Activated CD8-positive, alpha-beta T cell treated with anti-CD3 and anti-CD28 coated beads for 36 hours (primary cell): ENCODE measurements at regions not wholly inside any gene's neighbourhood (a gene's known extent, or its start where the extent isn't known, plus 50 kb on each side); places are given as distances from the start of the nearest gene placed in this dataset.

ENCODE experiments used
- ATAC-seq: fragments of 200-7000 bp; cut with Tn5 transposase; one replicate; pipeline ENCODE4 v1.10.0; 2021; ENCODE audit warnings: mild to moderate bottlenecking, moderate library complexity
- CTCF ChIA-PET: fragments of 350-600 bp; sonication (Branson Sonifier 250); formaldehyde crosslinking; loops from one replicate; lab custom pipeline; 2021; ENCODE audit warnings: antibody characterized with exemption; lab: Charles Lee
- POLR2A ChIA-PET: fragments of 350-600 bp; sonication (Branson Sonifier 250); formaldehyde crosslinking; loops from one replicate; lab custom pipeline; 2021; ENCODE audit warnings: antibody characterized with exemption; lab: Charles Lee
- DNase-seq: peaks from one replicate; pipeline ENCODE4 v3.0.0-alpha.2; 2020
- H3K27ac Mint-ChIP-seq: one replicate; pipeline ENCODE4 v1.8.0; 2021; ENCODE audit warnings: mild to moderate bottlenecking, mixed read lengths
- H3K27me3 Mint-ChIP-seq: one replicate; pipeline ENCODE4 v1.8.0; 2021; ENCODE audit warnings: mixed read lengths
- H3K36me3 Mint-ChIP-seq: one replicate; pipeline ENCODE4 v1.8.0; 2021; ENCODE audit warnings: low read depth, mixed read lengths
- H3K4me1 Mint-ChIP-seq: one replicate; pipeline ENCODE4 v1.8.0; 2021; ENCODE audit warnings: low read depth, mixed read lengths
- H3K4me3 Mint-ChIP-seq: one replicate; pipeline ENCODE4 v1.8.0; 2021; ENCODE audit warnings: mild to moderate bottlenecking, moderate library complexity, mixed read lengths
- H3K9me3 Mint-ChIP-seq: one replicate; pipeline ENCODE4 v1.8.0; 2021; ENCODE audit warnings: mixed read lengths
- CTCF ChIP-seq: fragments of 200-600 bp; IDR thresholded peaks from one replicate; pipeline ENCODE4 v1.8.0; 2022; ENCODE audit warnings: antibody characterized with exemption, mild to moderate bottlenecking
- intact Hi-C: fragments of 100-400 bp; cut with micrococcal nuclease; formaldehyde crosslinking; loops from one replicate; pipeline ENCODE4 v1.10.0; 2022

GRCh38 chr7:379456-380138 lies 89.6 kb downstream of the FOXL3 start:
- CTCF ChIA-PET: no interaction called here
- H3K27ac Mint-ChIP-seq: no peak overlapping the region
- H3K27me3 Mint-ChIP-seq: no peaks in the 10 kb centered on the region
- intact Hi-C loops: no loop called here
- ATAC-seq (no peak), DNase-seq (no peak)
- H3K4me3 Mint-ChIP-seq: no peak overlapping the region
- peaks cover 19% of the 10 kb centered on the region for H3K9me3 Mint-ChIP-seq
- H3K4me1 Mint-ChIP-seq: peaks cover 25% of the 10 kb centered on the region
- H3K36me3 Mint-ChIP-seq: peaks cover 15% of the 10 kb centered on the region
- POLR2A ChIA-PET: no interaction called here
- TF ChIP-seq CTCF: no peak

GRCh38 chr7:380139-380485 lies 90.1 kb downstream of the FOXL3 start:
- peaks cover 25% of the 10 kb centered on the region for H3K4me1 Mint-ChIP-seq
- H3K4me3 Mint-ChIP-seq: peak overlapping the region; percentile 3
- ChIA-PET POLR2A (interaction anchor here (0.8 to 2.7 kb wide), 2 partner anchors 20 to 28 kb away, joined by 3 to 10 read pairs; no protein-coding TSS in a partner anchor), CTCF (no interaction called here)
- H3K36me3 Mint-ChIP-seq: peaks cover 15% of the 10 kb centered on the region
- DNase-seq (no peak), ATAC-seq (no peak)
- no peaks in the 10 kb centered on the region for H3K27me3 Mint-ChIP-seq
- no peak overlapping the region for H3K27ac Mint-ChIP-seq
- intact Hi-C loops: no loop called here
- no peak for TF ChIP-seq CTCF
- H3K9me3 Mint-ChIP-seq: peaks cover 20% of the 10 kb centered on the region

- H3K4me3 Mint-ChIP-seq: no peak overlapping the region
- CTCF ChIA-PET: interaction anchor here (1.3 kb wide), 1 partner anchor 18 kb away, joined by 4 read pairs; no protein-coding TSS in a partner anchor
These were observed 90.8 kb downstream of the FOXL3 start for GRCh38 chr7:380711-381210.

GRCh38 chr7:381211-382042 lies 91.5 kb downstream of the FOXL3 start:
- no peak overlapping the region for H3K4me3 Mint-ChIP-seq
- intact Hi-C loops: no loop called here

More at GRCh38 chr7:380711-381210, 90.8 kb downstream of the FOXL3 start:
- intact Hi-C loops: no loop called here
- peaks cover 20% of the 10 kb centered on the region for H3K9me3 Mint-ChIP-seq
- H3K4me1 Mint-ChIP-seq: peaks cover 25% of the 10 kb centered on the region
- TF ChIP-seq CTCF: no peak
- H3K36me3 Mint-ChIP-seq: peaks cover 15% of the 10 kb centered on the region
- DNase-seq (no peak), ATAC-seq (no peak)
- POLR2A ChIA-PET: interaction anchor here (0.8 to 2.7 kb wide), 2 partner anchors 21 to 29 kb away, joined by 3 to 10 read pairs; no protein-coding TSS in a partner anchor
- H3K27ac Mint-ChIP-seq: peak overlapping the region; percentile 83
- H3K27me3 Mint-ChIP-seq: no peaks in the 10 kb centered on the region

More at GRCh38 chr7:381211-382042, 91.5 kb downstream of the FOXL3 start:
- POLR2A ChIA-PET: interaction anchor here (0.8 to 2.7 kb wide), 2 partner anchors 19 to 30 kb away, joined by 3 to 10 read pairs; no protein-coding TSS in a partner anchor
- CTCF ChIA-PET: interaction anchor here (1.3 kb wide), 1 partner anchor 19 kb away, joined by 4 read pairs; no protein-coding TSS in a partner anchor
- H3K9me3 Mint-ChIP-seq: peaks cover 20% of the 10 kb centered on the region
- no peaks in the 10 kb centered on the region for H3K27me3 Mint-ChIP-seq
- no peak for TF ChIP-seq CTCF
- peaks cover 24% of the 10 kb centered on the region for H3K4me1 Mint-ChIP-seq
- peak; percentile 75 for ATAC-seq
- peak overlapping the region; percentile 83 for H3K27ac Mint-ChIP-seq
- peaks cover 15% of the 10 kb centered on the region for H3K36me3 Mint-ChIP-seq
- peak; percentile 57 for DNase-seq
